H9 (cell line): ENCODE measurements at regions not wholly inside any gene's neighbourhood (a gene's known extent, or its start where the extent isn't known, plus 50 kb on each side); places are given as distances from the start of the nearest gene placed in this dataset.
"Not testable (repeated sequence)": the region's sequence is repeated elsewhere in the genome, so short reads cannot be mapped to it uniquely, and the experiment has no call there.

ENCODE experiments used
- DNase-seq: peaks from one replicate; pipeline ENCODE4 v3.0.0-alpha.2; 2017
- H2AFZ ChIP-seq: one replicate; pipeline ENCODE4 v1.6.1; 2013; ENCODE audit warnings: mild to moderate bottlenecking, low read length, control low read depth, moderate library complexity
- H2AK5ac ChIP-seq: 2 replicates; pipeline ENCODE4 v1.6.1; 2013; ENCODE audit warnings: low read length, control low read depth, mixed read lengths; ENCODE audit not compliant: insufficient read length
- H2BK120ac ChIP-seq: one replicate; pipeline ENCODE4 v1.6.1; 2013; ENCODE audit warnings: low read depth, mild to moderate bottlenecking, low read length, control low read depth, inconsistent platforms; ENCODE audit not compliant: poor library complexity, severe bottlenecking
- H2BK12ac ChIP-seq: 2 replicates; pipeline ENCODE4 v1.6.1; 2013; ENCODE audit warnings: low read length, control low read depth, mixed read lengths, low read depth; ENCODE audit not compliant: insufficient read length
- H2BK15ac ChIP-seq: 2 replicates; pipeline ENCODE4 v1.6.1; 2013; ENCODE audit warnings: low read depth, low read length, control low read depth
- H2BK20ac ChIP-seq: one replicate; pipeline ENCODE4 v1.6.1; 2013; ENCODE audit warnings: low read depth, mild to moderate bottlenecking, low read length, control low read depth, inconsistent platforms; ENCODE audit not compliant: poor library complexity, severe bottlenecking
- H2BK5ac ChIP-seq: 2 replicates; pipeline ENCODE4 v1.6.1; 2013; ENCODE audit warnings: low read length, control low read depth, mixed read lengths; ENCODE audit not compliant: insufficient read length
- H3K14ac ChIP-seq: 2 replicates; pipeline ENCODE4 v1.6.1; 2013; ENCODE audit warnings: low read length, control low read depth; ENCODE audit not compliant: insufficient read depth
- H3K18ac ChIP-seq: 2 replicates; pipeline ENCODE4 v1.6.1; 2013; ENCODE audit warnings: low read depth, mild to moderate bottlenecking, mixed read lengths, low read length, control low read depth; ENCODE audit not compliant: insufficient read length
- H3K23ac ChIP-seq: 2 replicates; pipeline ENCODE4 v1.6.1; 2013; ENCODE audit warnings: low read length, control low read depth, mixed read lengths, low read depth; ENCODE audit not compliant: insufficient read length
- H3K23me2 ChIP-seq: 2 replicates; pipeline ENCODE4 v1.6.1; 2013; ENCODE audit warnings: low read depth, mild to moderate bottlenecking, mixed read lengths, low read length, control low read depth; ENCODE audit not compliant: insufficient read length, poor library complexity, severe bottlenecking
- H3K27ac ChIP-seq: 2 replicates; pipeline ENCODE4 v1.5.1; 2013; ENCODE audit warnings: low read length, control low read depth, mixed read lengths, low read depth; ENCODE audit not compliant: insufficient read length
- H3K27me3 ChIP-seq: 2 replicates; pipeline ENCODE4 v1.6.1; 2013; ENCODE audit warnings: low read length, control low read depth, inconsistent platforms; ENCODE audit not compliant: insufficient read depth
- H3K4ac ChIP-seq: 2 replicates; pipeline ENCODE4 v1.6.1; 2013; ENCODE audit warnings: low read depth, mild to moderate bottlenecking, control low read depth, inconsistent platforms, low read length, moderate library complexity
- H3K4me1 ChIP-seq: 2 replicates; pipeline ENCODE4 v1.6.1; 2013; ENCODE audit warnings: low read length, control low read depth, inconsistent platforms; ENCODE audit not compliant: insufficient read depth
- H3K4me2 ChIP-seq: 2 replicates; pipeline ENCODE4 v1.6.1; 2013; ENCODE audit warnings: low read length, control low read depth, mixed read lengths; ENCODE audit not compliant: insufficient read length, insufficient read depth
- H3K56ac ChIP-seq: 2 replicates; pipeline ENCODE4 v1.6.1; 2013; ENCODE audit warnings: low read depth, mild to moderate bottlenecking, mixed read lengths, low read length, control low read depth; ENCODE audit not compliant: insufficient read length
- H3K79me1 ChIP-seq: 2 replicates; pipeline ENCODE4 v1.6.1; 2013; ENCODE audit warnings: low read depth, mild to moderate bottlenecking, moderate library complexity, low read length, control low read depth, inconsistent platforms; ENCODE audit not compliant: insufficient read depth, poor library complexity, severe bottlenecking
- H3K79me2 ChIP-seq: 2 replicates; pipeline ENCODE4 v1.6.1; 2013; ENCODE audit warnings: low read length, control low read depth, inconsistent platforms; ENCODE audit not compliant: insufficient read depth
- H3K9ac ChIP-seq: 2 replicates; pipeline ENCODE4 v1.6.1; 2013; ENCODE audit warnings: low read length, control low read depth, mixed read lengths; ENCODE audit not compliant: insufficient read length; ENCODE audit errors: extremely low read depth
- H3K9me3 ChIP-seq: one replicate; pipeline ENCODE4 v1.6.1; 2013; ENCODE audit warnings: low read depth, low read length, inconsistent platforms; ENCODE audit not compliant: control insufficient read depth
- H3T11ph ChIP-seq: one replicate; pipeline ENCODE4 v1.6.1; 2013; ENCODE audit warnings: mild to moderate bottlenecking, low read length, control low read depth, inconsistent platforms
- H4K20me1 ChIP-seq: one replicate; pipeline ENCODE4 v1.6.1; 2013; ENCODE audit not compliant: control insufficient read depth, insufficient read length, insufficient read depth
- H4K5ac ChIP-seq: 2 replicates; pipeline ENCODE4 v1.6.1; 2013; ENCODE audit warnings: low read depth, mild to moderate bottlenecking, mixed read lengths, low read length, control low read depth; ENCODE audit not compliant: insufficient read length
- H4K8ac ChIP-seq: replicated peaks from 2 replicates; pipeline ENCODE4 v1.6.1; 2013; ENCODE audit warnings: low read length, control low read depth, mixed read lengths, low read depth; ENCODE audit not compliant: insufficient read length
- H4K91ac ChIP-seq: 2 replicates; pipeline ENCODE4 v1.6.1; 2013; ENCODE audit warnings: low read depth, mild to moderate bottlenecking, moderate library complexity, mixed read lengths, low read length, control low read depth; ENCODE audit not compliant: insufficient read length
- H3K27ac Mint-ChIP-seq, 3 experiments: 2 replicates in 2 of 3; 3 replicates in 1 of 3; pipeline ENCODE4 v1.8.0; 2020 to 2021; ENCODE audit warnings: mixed read lengths in 3 of 3, mild to moderate bottlenecking in 1 of 3, moderate library complexity in 1 of 3
- H3K27me3 Mint-ChIP-seq: 2 replicates; pipeline ENCODE4 v1.8.0; 2021; ENCODE audit warnings: low read depth, mild to moderate bottlenecking, moderate library complexity, mixed read lengths
- H3K36me3 Mint-ChIP-seq, 3 experiments: 2 replicates in 2 of 3; 3 replicates in 1 of 3; pipeline ENCODE4 v1.8.0; 2020 to 2021; ENCODE audit warnings: low read depth in 3 of 3, mixed read lengths in 3 of 3; ENCODE audit not compliant: insufficient read depth in 1 of 3
- H3K4me1 Mint-ChIP-seq, 2 experiments: 2 replicates each; pipeline ENCODE4 v1.8.0; 2020; ENCODE audit warnings: mixed read lengths in 2 of 2
- H3K4me3 Mint-ChIP-seq, 2 experiments: 2 replicates in 1 of 2; 3 replicates in 1 of 2; pipeline ENCODE4 v1.8.0; 2020 to 2021; ENCODE audit warnings: mild to moderate bottlenecking in 2 of 2, mixed read lengths in 2 of 2, moderate library complexity in 1 of 2
- H3K9me3 Mint-ChIP-seq, 2 experiments: 2 replicates in 1 of 2; 3 replicates in 1 of 2; pipeline ENCODE4 v1.8.0; 2020; ENCODE audit warnings: mild to moderate bottlenecking in 2 of 2, mixed read lengths in 2 of 2, moderate library complexity in 1 of 2
- WGBS: extraction: QIAGEN DNeasy Blood & Tissue Kit; methylation state at CpG from one replicate; pipeline ENCODE4 v1.1.7; 2013; ENCODE audit warnings: missing lambda C conversion rate, low lambda C conversion rate, mixed read lengths; ENCODE audit not compliant: insufficient read length; ENCODE audit errors: extremely low coverage; 5-methylcytosine and 5-hydroxymethylcytosine counted together

DNA sequence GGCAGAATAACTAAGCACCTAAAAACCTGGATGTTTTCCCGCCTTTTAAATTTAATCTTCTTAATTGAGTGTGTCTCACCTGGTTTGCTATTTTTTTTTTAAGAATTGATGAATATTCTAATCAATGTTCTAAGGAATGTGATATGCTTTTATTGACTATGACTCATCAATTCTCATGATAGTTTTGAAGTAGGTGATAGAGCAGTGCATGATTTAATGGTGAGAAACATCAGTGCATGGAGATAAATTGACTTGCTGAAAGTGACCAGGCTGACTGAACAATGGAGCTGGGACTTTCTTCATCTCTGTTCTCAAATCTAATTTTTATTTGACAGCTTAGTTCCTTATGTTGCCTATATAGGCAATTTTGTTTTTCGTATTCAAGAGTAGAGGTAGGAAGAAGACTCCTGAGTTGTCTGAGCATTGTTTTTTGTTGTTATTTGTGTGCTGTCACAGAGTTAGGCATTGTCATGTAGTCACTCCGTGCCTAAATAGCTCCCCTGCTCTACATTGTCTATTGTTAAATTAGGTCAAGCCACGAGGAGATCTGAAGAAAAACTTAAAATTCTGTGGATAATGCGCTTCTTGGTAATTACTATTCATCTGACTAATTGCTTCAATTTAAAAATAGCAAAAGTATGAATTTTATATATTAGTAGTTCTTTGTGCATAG lies 59.0 kb upstream of the NUTM2F start:
- H4K8ac ChIP-seq, H2BK120ac ChIP-seq, H3K79me1 ChIP-seq, H2BK5ac ChIP-seq, H3K56ac ChIP-seq, H3T11ph ChIP-seq, H2BK15ac ChIP-seq, H3K79me2 ChIP-seq, H3K27me3 ChIP-seq, H3K18ac ChIP-seq, H2AK5ac ChIP-seq, H4K20me1 ChIP-seq, H3K4me3 Mint-ChIP-seq, H3K4me1 ChIP-seq, H3K9me3 Mint-ChIP-seq, H3K36me3 Mint-ChIP-seq, H3K4ac ChIP-seq, H3K9ac ChIP-seq, H3K9me3 ChIP-seq, DNase-seq, H3K27me3 Mint-ChIP-seq, H2BK20ac ChIP-seq, H4K91ac ChIP-seq, H4K5ac ChIP-seq, H3K23ac ChIP-seq, H3K4me2 ChIP-seq, H2BK12ac ChIP-seq, H3K14ac ChIP-seq, H2AFZ ChIP-seq, H3K27ac ChIP-seq, H3K23me2 ChIP-seq: not testable (repeated sequence)
- peaks cover 18 to 21% of the 10 kb centered on the region in 2 experiments for H3K4me1 Mint-ChIP-seq
- WGBS, result no CpG with 5 or more reads among the region's 5 CpGs
- peak overlapping the region in 1 of 3 experiments; percentile 66; a peak in 1 of 7 replicates for H3K27ac Mint-ChIP-seq

GRCh38 chr9:94388011-94388406 lies 59.6 kb upstream of the NUTM2F start:
- H3K27ac Mint-ChIP-seq, H3K79me2 ChIP-seq, H3K14ac ChIP-seq, H3K4ac ChIP-seq, DNase-seq, H2AK5ac ChIP-seq, H3K9me3 ChIP-seq, H4K5ac ChIP-seq, H4K8ac ChIP-seq, H3K18ac ChIP-seq, H2BK12ac ChIP-seq, H3K4me1 ChIP-seq, H4K91ac ChIP-seq, H3K27me3 ChIP-seq, H3K23ac ChIP-seq, H3K27me3 Mint-ChIP-seq, H3K36me3 Mint-ChIP-seq, H2BK20ac ChIP-seq, H3K27ac ChIP-seq, H3K4me2 ChIP-seq, H2BK15ac ChIP-seq, H3K4me3 Mint-ChIP-seq, H3T11ph ChIP-seq, H3K56ac ChIP-seq, H2BK5ac ChIP-seq, H2BK120ac ChIP-seq, H4K20me1 ChIP-seq, H3K9me3 Mint-ChIP-seq, H3K23me2 ChIP-seq, H3K9ac ChIP-seq, H2AFZ ChIP-seq, H3K79me1 ChIP-seq: not testable (repeated sequence)
- peaks cover 18 to 21% of the 10 kb centered on the region in 2 experiments for H3K4me1 Mint-ChIP-seq
- WGBS, result no CpG with 5 or more reads among the region's 2 CpGs
